Ishikawa (cell line): ENCODE measurements at regions not wholly inside any gene's neighbourhood (a gene's known extent, or its start where the extent isn't known, plus 50 kb on each side); places are given as distances from the start of the nearest gene placed in this dataset.

ENCODE experiments used
- CEBPB ChIP-seq: IDR thresholded peaks from 2 replicates; pipeline ENCODE4 v1.6.1; 2012
- EGR1 ChIP-seq: IDR thresholded peaks from 2 replicates; pipeline ENCODE4 v1.6.1; 2012
- EP300 ChIP-seq: IDR thresholded peaks from 2 replicates; pipeline ENCODE4 v1.6.1; 2012; ENCODE audit warnings: borderline replicate concordance
- MAX ChIP-seq: IDR thresholded peaks from 2 replicates; pipeline ENCODE4 v1.6.1; 2012
- RAD21 ChIP-seq: IDR thresholded peaks from 2 replicates; pipeline ENCODE4 v1.6.1; 2012; ENCODE audit warnings: low read depth
- REST ChIP-seq: IDR thresholded peaks from 2 replicates; pipeline ENCODE4 v1.6.1; 2012; ENCODE audit warnings: low read depth, mild to moderate bottlenecking
- TAF1 ChIP-seq: IDR thresholded peaks from 2 replicates; pipeline ENCODE4 v1.6.1; 2012; ENCODE audit warnings: low read depth, mild to moderate bottlenecking
- TCF12 ChIP-seq: IDR thresholded peaks from 2 replicates; pipeline ENCODE4 v1.6.1; 2012; ENCODE audit warnings: low read depth
- USF1 ChIP-seq: IDR thresholded peaks from 2 replicates; pipeline ENCODE4 v1.6.1; 2012

GRCh38 chr3:152094406-152094805 lies 174.3 kb upstream of the MBNL1 start:
- TF ChIP-seq TAF1 (no peak), USF1 (no peak), MAX (no peak), EGR1 (no peak), TCF12 (no peak), RAD21 (no peak), EP300 (no peak), CEBPB (no peak), REST (no peak)
